ENCODE measurements at regions not wholly inside any gene's neighbourhood (a gene's known extent, or its start where the extent isn't known, plus 50 kb on each side); places are given as distances from the start of the nearest gene placed in this dataset.

GRCh38 chr4:52420330-52420729, 238.8 kb downstream of the USP46 start:
- Mint-ChIP-seq H3K9me3 (ENCODE audit: unreplicated experiment) (no peaks in the 10 kb centered on the region), H3K27me3 (ENCODE audit: unreplicated experiment) (peaks cover 16% of the 10 kb centered on the region), H3K36me3 (ENCODE audit: unreplicated experiment) (no peaks in the 10 kb centered on the region), H3K27ac (ENCODE audit: unreplicated experiment) (no peak overlapping the region), H3K4me1 (ENCODE audit: unreplicated experiment) (peaks cover 26% of the 10 kb centered on the region), H3K4me3 (ENCODE audit: unreplicated experiment) (no peak overlapping the region)
- DNase-seq (ENCODE audit: extremely low spot score, unreplicated experiment), result no peak
- TF ChIP-seq CTCF (IDR thresholded peaks at IDR 0.05), result no peak

- no peak for DNase-seq (ENCODE audit: extremely low spot score, unreplicated experiment)
- TF ChIP-seq CTCF (IDR thresholded peaks at IDR 0.05), result no peak
- no peak overlapping the region for H3K4me3 Mint-ChIP-seq (ENCODE audit: unreplicated experiment)
Measured at GRCh38 chr4:52421811-52422213, 237.3 kb downstream of the USP46 start.

DNA sequence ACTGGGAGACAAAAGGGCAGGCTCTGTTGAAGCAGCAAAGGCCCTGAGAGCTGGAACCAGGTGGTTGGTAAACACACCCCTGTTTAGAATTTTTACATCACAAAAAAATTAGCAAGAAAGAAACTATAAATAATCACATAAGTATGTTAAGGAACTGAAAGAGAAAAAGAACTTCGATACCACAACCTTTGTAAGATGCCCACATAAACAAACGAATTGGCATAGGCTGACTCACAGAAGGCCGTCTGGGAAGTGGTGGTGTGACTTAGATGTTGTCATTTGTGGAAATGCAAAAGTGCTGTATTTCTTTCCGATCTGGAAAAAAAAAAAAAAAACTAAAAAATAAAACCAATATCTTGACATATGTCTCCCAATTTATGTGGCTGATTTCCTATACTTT, 235.1 kb downstream of the USP46 start:
- DNase-seq (ENCODE audit: extremely low spot score, unreplicated experiment), result no peak
- Mint-ChIP-seq H3K9me3 (ENCODE audit: unreplicated experiment) (no peaks in the 10 kb centered on the region), H3K36me3 (ENCODE audit: unreplicated experiment) (no peaks in the 10 kb centered on the region), H3K27me3 (ENCODE audit: unreplicated experiment) (peaks cover 1% of the 10 kb centered on the region), H3K27ac (ENCODE audit: unreplicated experiment) (no peak overlapping the region), H3K4me3 (ENCODE audit: unreplicated experiment) (no peak overlapping the region), H3K4me1 (ENCODE audit: unreplicated experiment) (peaks cover 26% of the 10 kb centered on the region)
- no peak for TF ChIP-seq CTCF (IDR thresholded peaks at IDR 0.05)

More at GRCh38 chr4:52421811-52422213, 237.3 kb downstream of the USP46 start:
- Mint-ChIP-seq H3K27ac (ENCODE audit: unreplicated experiment) (peak overlapping the region; percentile 38), H3K9me3 (ENCODE audit: unreplicated experiment) (no peaks in the 10 kb centered on the region), H3K36me3 (ENCODE audit: unreplicated experiment) (no peaks in the 10 kb centered on the region), H3K4me1 (ENCODE audit: unreplicated experiment) (peaks cover 26% of the 10 kb centered on the region), H3K27me3 (ENCODE audit: unreplicated experiment) (peaks cover 13% of the 10 kb centered on the region)

DNA sequence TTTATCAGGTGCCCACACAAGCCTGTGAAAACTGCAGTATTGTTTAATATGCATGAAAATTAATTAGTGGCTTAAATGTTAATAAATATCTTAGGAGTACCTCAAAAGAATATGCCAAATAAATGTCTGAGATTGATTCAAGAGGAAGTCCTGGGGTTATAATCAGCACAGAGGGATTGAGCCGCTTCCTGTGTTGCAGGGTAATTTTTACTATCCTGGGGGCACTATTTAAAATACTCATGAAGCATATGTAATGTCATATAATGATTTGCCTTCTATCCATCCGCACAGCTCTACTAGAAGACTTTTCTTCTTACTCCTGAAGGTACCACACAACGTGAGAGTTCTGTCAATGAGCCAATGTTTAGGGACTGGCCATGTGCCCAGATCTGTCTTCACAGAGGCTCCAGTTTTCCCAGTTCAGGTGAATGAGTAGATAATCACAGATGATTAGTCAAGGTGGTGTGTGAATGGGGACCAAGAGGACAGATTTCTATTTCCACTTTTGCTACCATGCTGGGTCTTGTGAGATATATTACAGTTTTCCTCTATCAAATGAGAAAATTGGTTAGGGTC, 233.3 kb downstream of the USP46 start:
- H3K4me1 Mint-ChIP-seq (ENCODE audit: unreplicated experiment), result peaks cover 24% of the 10 kb centered on the region
- no peak for DNase-seq (ENCODE audit: extremely low spot score, unreplicated experiment)
- H3K27me3 Mint-ChIP-seq (ENCODE audit: unreplicated experiment), result peaks cover 1% of the 10 kb centered on the region
- H3K4me3 Mint-ChIP-seq (ENCODE audit: unreplicated experiment), result no peak overlapping the region
- no peaks in the 10 kb centered on the region for H3K36me3 Mint-ChIP-seq (ENCODE audit: unreplicated experiment)
- TF ChIP-seq CTCF (IDR thresholded peaks at IDR 0.05), result no peak
- no peak overlapping the region for H3K27ac Mint-ChIP-seq (ENCODE audit: unreplicated experiment)
- no peaks in the 10 kb centered on the region for H3K9me3 Mint-ChIP-seq (ENCODE audit: unreplicated experiment)

DNA sequence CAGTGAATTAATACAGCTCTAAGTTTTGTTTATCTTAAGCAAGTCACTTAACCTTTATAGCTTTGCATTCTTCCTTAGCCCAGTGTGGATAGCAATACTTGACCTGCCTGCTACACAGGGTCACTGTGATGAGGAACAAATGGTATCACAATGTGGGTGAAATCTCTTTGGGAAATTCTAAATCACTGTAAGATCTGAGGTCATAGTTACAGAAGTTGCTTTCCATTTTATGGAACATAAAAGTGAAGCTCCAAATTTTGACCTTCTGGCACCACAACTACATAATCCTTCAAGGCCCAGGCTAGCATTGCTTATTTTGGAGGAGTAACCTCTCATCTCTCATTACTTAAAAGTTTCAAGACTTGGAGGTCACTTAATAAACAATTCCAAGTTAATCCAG, 227.7 kb downstream of the USP46 start:
- H3K27ac Mint-ChIP-seq (ENCODE audit: unreplicated experiment), result no peak overlapping the region
- H3K36me3 Mint-ChIP-seq (ENCODE audit: unreplicated experiment), result no peaks in the 10 kb centered on the region
- DNase-seq (ENCODE audit: extremely low spot score, unreplicated experiment), result no peak
- no peak for TF ChIP-seq CTCF (IDR thresholded peaks at IDR 0.05)
- peaks cover 20% of the 10 kb centered on the region for H3K27me3 Mint-ChIP-seq (ENCODE audit: unreplicated experiment)
- no peaks in the 10 kb centered on the region for H3K4me1 Mint-ChIP-seq (ENCODE audit: unreplicated experiment)
- no peaks in the 10 kb centered on the region for H3K9me3 Mint-ChIP-seq (ENCODE audit: unreplicated experiment)
- H3K4me3 Mint-ChIP-seq (ENCODE audit: unreplicated experiment), result no peak overlapping the region
